OCI-LY3 (cell line): ENCODE measurements at regions not wholly inside any gene's neighbourhood (a gene's known extent, or its start where the extent isn't known, plus 50 kb on each side); places are given as distances from the start of the nearest gene placed in this dataset.
"Not testable (repeated sequence)": the region's sequence is repeated elsewhere in the genome, so short reads cannot be mapped to it uniquely, and the experiment has no call there.

Experiments used
- H2AFZ ChIP-seq: fragments of 200-600, 300-600 bp; shearing (Covaris generic); 2 replicates; pipeline ENCODE4 v1.6.0; 2014; ENCODE audit warnings: antibody characterized with exemption, low read depth, low read length
- H3K27ac ChIP-seq: fragments of 200-600, 300-600 bp; sonication (generic); 2 replicates; pipeline ENCODE4 v1.5.1; 2014; ENCODE audit warnings: mild to moderate bottlenecking, low read length, moderate library complexity, mixed read lengths
- H3K27me3 ChIP-seq: fragments of 200-600, 300-600 bp; sonication (generic); 2 replicates; pipeline ENCODE4 v1.6.1; 2014; ENCODE audit warnings: low read depth, low read length, mixed read lengths
- H3K36me3 ChIP-seq: fragments of 200-600, 300-600 bp; sonication (generic); replicated peaks from 2 replicates; pipeline ENCODE3; 2014; ENCODE audit warnings: low read depth, low read length, mixed read lengths
- H3K4me1 ChIP-seq: fragments of 300-600, 200-600 bp; sonication (generic); 2 replicates; pipeline ENCODE4 v1.6.1; 2014; ENCODE audit warnings: low read length, mixed read lengths
- H3K4me2 ChIP-seq: fragments of 200-600, 300-600 bp; sonication (generic); 2 replicates; pipeline ENCODE4 v1.6.1; 2014; ENCODE audit warnings: low read length, mixed read lengths
- H3K4me3 ChIP-seq: fragments of 300-600, 200-600 bp; sonication (generic); 2 replicates; pipeline ENCODE4 v1.5.1; 2014; ENCODE audit warnings: antibody characterized with exemption, mild to moderate bottlenecking, low read length, moderate library complexity
- H3K79me2 ChIP-seq: fragments of 300-600, 200-600 bp; shearing (Covaris generic); 2 replicates; pipeline ENCODE4 v1.6.1; 2014; ENCODE audit warnings: mild to moderate bottlenecking, low read length, mixed read lengths
- H3K9ac ChIP-seq: fragments of 300-600, 200-600 bp; shearing (Covaris generic); 2 replicates; pipeline ENCODE4 v1.6.0; 2014; ENCODE audit warnings: mild to moderate bottlenecking, low read length, moderate library complexity
- H3K9me3 ChIP-seq: fragments of 200-600, 300-600 bp; shearing (Covaris generic); 2 replicates; pipeline ENCODE4 v1.6.1; 2014; ENCODE audit warnings: low read length, mixed read lengths; ENCODE audit not compliant: insufficient read depth
- H4K20me1 ChIP-seq: fragments of 200-600, 300-600 bp; sonication (generic); 2 replicates; pipeline ENCODE4 v1.6.1; 2016; ENCODE audit warnings: low read length, mixed read lengths; ENCODE audit not compliant: insufficient read depth

GRCh38 chr1:83485314-83486019, 513.5 kb downstream of the TTLL7 start:
- peak overlapping the region; percentile 33 for H3K4me2 ChIP-seq
- H3K27me3 ChIP-seq, H4K20me1 ChIP-seq, H2AFZ ChIP-seq, H3K79me2 ChIP-seq, H3K36me3 ChIP-seq, H3K9me3 ChIP-seq: not testable (repeated sequence)
- peaks cover 55% of the 10 kb centered on the region for H3K4me1 ChIP-seq
- H3K4me3 ChIP-seq, result peak overlapping the region; percentile 28; the same call in 1 of the 2 replicates
- peak overlapping the region; percentile 26 for H3K9ac ChIP-seq
- peak overlapping the region; percentile 97 for H3K27ac ChIP-seq

DNA sequence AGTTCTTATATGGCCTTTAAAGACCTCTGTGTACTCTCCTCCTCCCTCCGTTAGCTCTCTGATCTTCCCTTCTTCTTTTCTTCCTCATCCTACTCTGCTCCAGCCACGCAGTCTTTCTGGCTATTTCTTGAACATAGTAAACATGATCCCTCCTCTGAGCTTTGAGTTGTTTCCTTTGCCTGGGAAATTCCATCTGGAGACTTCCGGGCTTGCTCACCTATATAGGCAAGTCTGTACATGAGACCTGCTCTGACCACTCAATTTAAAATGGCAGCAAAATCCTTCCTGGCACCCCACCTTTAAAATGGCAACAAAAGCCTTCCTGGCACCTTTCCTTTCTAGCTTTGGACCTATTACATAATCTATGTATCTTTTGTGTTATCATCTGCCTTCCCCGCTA, 517.6 kb downstream of the TTLL7 start:
- H2AFZ ChIP-seq, H3K4me2 ChIP-seq, H3K4me3 ChIP-seq, H3K9ac ChIP-seq, H3K36me3 ChIP-seq, H4K20me1 ChIP-seq, H3K27me3 ChIP-seq, H3K9me3 ChIP-seq: not testable (repeated sequence)
- Histone ChIP-seq H3K79me2 (peaks cover 30% of the 10 kb centered on the region), H3K27ac (peak overlapping the region; percentile 93), H3K4me1 (peaks cover 28% of the 10 kb centered on the region)

- not testable (repeated sequence) for H3K9me3 ChIP-seq, H4K20me1 ChIP-seq, H2AFZ ChIP-seq, H3K27me3 ChIP-seq, H3K36me3 ChIP-seq
- Histone ChIP-seq H3K79me2 (peaks cover 43% of the 10 kb centered on the region), H3K27ac (peak overlapping the region; percentile 93), H3K4me2 (peak overlapping the region; percentile 73), H3K9ac (peak overlapping the region; percentile 81), H3K4me3 (peak overlapping the region; percentile 74), H3K4me1 (peaks cover 26% of the 10 kb centered on the region)
These were observed 519.2 kb downstream of the TTLL7 start for GRCh38 chr1:83479591-83480239.

GRCh38 chr1:83478127-83478526, 520.8 kb downstream of the TTLL7 start:
- Histone ChIP-seq H3K4me1 (peaks cover 29% of the 10 kb centered on the region), H3K4me3 (peak overlapping the region; percentile 74), H3K27ac (peak overlapping the region; percentile 93), H3K4me2 (peak overlapping the region; percentile 73), H3K79me2 (peaks cover 55% of the 10 kb centered on the region), H3K9ac (peak overlapping the region; percentile 81)
- H4K20me1 ChIP-seq, H3K36me3 ChIP-seq, H2AFZ ChIP-seq, H3K27me3 ChIP-seq, H3K9me3 ChIP-seq: not testable (repeated sequence)

DNA sequence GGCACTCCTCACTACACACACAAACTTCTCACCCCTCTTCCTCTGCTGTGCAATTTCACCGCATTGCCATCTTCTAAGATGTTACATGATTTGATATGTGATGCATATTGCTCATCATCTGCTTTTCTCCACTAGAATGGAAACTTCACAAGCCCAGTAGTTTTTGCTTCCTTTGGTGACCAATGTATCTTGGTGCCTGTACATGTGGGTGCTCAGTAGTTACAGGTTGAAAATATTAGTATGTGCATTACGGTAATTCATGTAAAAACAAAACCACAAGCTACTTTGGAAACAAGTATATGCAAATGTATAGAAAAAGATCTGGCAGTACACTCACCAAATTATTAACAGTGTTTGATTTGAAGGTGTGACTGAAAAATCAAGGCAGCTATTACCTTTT, 522.4 kb downstream of the TTLL7 start:
- H2AFZ ChIP-seq, H3K36me3 ChIP-seq, H3K27me3 ChIP-seq, H3K9me3 ChIP-seq, H4K20me1 ChIP-seq: not testable (repeated sequence)
- H3K4me3 ChIP-seq, result peak overlapping the region; percentile 74
- peaks cover 45% of the 10 kb centered on the region for H3K4me1 ChIP-seq
- H3K27ac ChIP-seq, result peak overlapping the region; percentile 93
- peak overlapping the region; percentile 73 for H3K4me2 ChIP-seq
- peak overlapping the region; percentile 81 for H3K9ac ChIP-seq
- H3K79me2 ChIP-seq, result peaks cover 71% of the 10 kb centered on the region

DNA sequence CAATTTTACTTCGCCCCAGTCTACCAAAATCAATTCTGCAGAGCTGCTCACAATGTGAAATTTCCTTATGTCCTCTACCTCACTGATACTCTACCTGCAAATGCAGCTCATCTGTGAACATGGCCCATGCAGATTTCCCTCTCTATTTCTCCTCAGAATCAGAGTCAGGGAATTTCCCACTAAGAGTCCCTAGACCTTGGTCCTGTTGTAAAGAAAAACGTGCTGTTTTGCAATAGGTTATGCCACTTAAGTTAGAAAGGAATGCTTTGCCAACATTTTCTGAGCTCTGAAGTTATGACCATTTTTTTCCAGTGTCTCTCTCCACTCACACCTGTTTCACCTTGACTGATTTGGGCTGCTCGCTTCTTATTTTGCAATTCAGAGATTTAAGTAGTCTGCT, 524.0 kb downstream of the TTLL7 start:
- not testable (repeated sequence) for H3K36me3 ChIP-seq, H3K27me3 ChIP-seq, H3K9me3 ChIP-seq, H3K4me3 ChIP-seq, H2AFZ ChIP-seq, H4K20me1 ChIP-seq
- peak overlapping the region; percentile 28 for H3K9ac ChIP-seq
- peaks cover 85% of the 10 kb centered on the region for H3K79me2 ChIP-seq
- peaks cover 38% of the 10 kb centered on the region for H3K4me1 ChIP-seq
- H3K4me2 ChIP-seq, result peak overlapping the region; percentile 57
- peak overlapping the region; percentile 74 for H3K27ac ChIP-seq

GRCh38 chr1:83473986-83474385, 524.9 kb downstream of the TTLL7 start:
- not testable (repeated sequence) for H3K36me3 ChIP-seq, H3K9me3 ChIP-seq, H2AFZ ChIP-seq, H3K27me3 ChIP-seq, H3K9ac ChIP-seq, H3K4me3 ChIP-seq, H4K20me1 ChIP-seq
- H3K27ac ChIP-seq, result peak overlapping the region; percentile 74
- peaks cover 34% of the 10 kb centered on the region for H3K4me1 ChIP-seq
- H3K4me2 ChIP-seq, result peak overlapping the region; percentile 13; the same call in 1 of the 2 replicates
- H3K79me2 ChIP-seq, result peaks cover 89% of the 10 kb centered on the region

GRCh38 chr1:83472066-83472465, 526.9 kb downstream of the TTLL7 start:
- not testable (repeated sequence) for H3K9me3 ChIP-seq, H3K27me3 ChIP-seq, H3K36me3 ChIP-seq, H2AFZ ChIP-seq, H4K20me1 ChIP-seq
- Histone ChIP-seq H3K4me3 (0 out of 2 replicates have a peak overlapping the region, but pooled peaks have one; percentile 21), H3K27ac (peak overlapping the region; percentile 44), H3K9ac (peak overlapping the region; percentile 37; the same call in 1 of the 2 replicates), H3K79me2 (peaks cover 86% of the 10 kb centered on the region), H3K4me2 (peak overlapping the region; percentile 53), H3K4me1 (peaks cover 32% of the 10 kb centered on the region)

DNA sequence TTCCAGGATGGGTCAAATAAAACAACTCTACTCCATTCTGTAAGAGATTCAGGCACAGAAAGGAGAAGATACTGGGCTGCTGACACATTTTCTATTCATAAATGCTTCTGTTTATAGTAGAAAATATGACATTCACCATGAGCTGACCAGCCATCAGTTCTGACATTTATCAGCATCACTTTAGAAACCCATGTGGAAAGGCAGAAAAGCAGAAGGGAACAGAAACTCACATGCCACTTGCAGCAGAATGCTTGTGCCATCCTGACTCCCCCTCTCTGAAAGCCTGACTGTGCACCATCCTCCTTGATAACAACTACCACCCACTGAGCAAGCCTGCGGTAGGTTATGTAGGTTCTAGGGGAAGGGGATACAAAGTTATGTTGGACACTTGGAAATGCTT, 527.7 kb downstream of the TTLL7 start:
- not testable (repeated sequence) for H3K9ac ChIP-seq, H3K9me3 ChIP-seq, H3K36me3 ChIP-seq, H2AFZ ChIP-seq, H4K20me1 ChIP-seq, H3K27me3 ChIP-seq
- H3K79me2 ChIP-seq, result peaks cover 86% of the 10 kb centered on the region
- H3K4me2 ChIP-seq, result peak overlapping the region; percentile 53
- peak overlapping the region; percentile 44 for H3K27ac ChIP-seq
- H3K4me1 ChIP-seq, result peaks cover 32% of the 10 kb centered on the region
- peak overlapping the region; percentile 14; the same call in 1 of the 2 replicates for H3K4me3 ChIP-seq
